Tibial artery (tissue), 4 donors: ENCODE measurements at regions not wholly inside any gene's neighbourhood (a gene's known extent, or its start where the extent isn't known, plus 50 kb on each side); places are given as distances from the start of the nearest gene placed in this dataset.

ENCODE experiments used
- DNase-seq, 2 donors: peaks; one replicate each; pipeline ENCODE4 v3.0.0-alpha.2; 2019
- H3K27ac ChIP-seq, 2 donors: fragments of 200-600 bp; sonication (generic) in 1 of 2; 1 replicate in 1 of 2; 2 replicates in 1 of 2; pipeline ENCODE4 v1.5.1; 2018 to 2019; ENCODE audit warnings: mild to moderate bottlenecking in 1 of 2
- H3K27me3 ChIP-seq, 2 donors: fragments of 200-600 bp; sonication (generic) in 1 of 2; one replicate each; pipeline versions ENCODE4 v1.5.1 to v1.6.0; 2016 to 2019
- H3K36me3 ChIP-seq, 3 donors: fragments of 200-600 bp; sonication (generic) in 2 of 3; one replicate each; pipeline ENCODE4 v1.5.1; 2016 to 2019; ENCODE audit warnings: mild to moderate bottlenecking in 2 of 3
- H3K4me1 ChIP-seq, 4 donors: fragments of 200-600 bp; sonication (generic) in 2 of 4; 1 replicate in 3 of 4; 2 replicates in 1 of 4; pipeline ENCODE4 v1.5.1; 2016 to 2019
- H3K4me3 ChIP-seq, 2 donors: fragments of 200-600 bp; sonication (generic) in 1 of 2; 1 replicate in 1 of 2; 2 replicates in 1 of 2; pipeline ENCODE4 v1.5.1; 2018 to 2019; ENCODE audit warnings: mild to moderate bottlenecking in 2 of 2
- H3K9me3 ChIP-seq, 3 donors: fragments of 200-600 bp; sonication (generic) in 1 of 3; one replicate each; pipeline ENCODE4 v1.5.1; 2016 to 2019
- CTCF ChIP-seq, 2 experiments: fragments of 200-600 bp in 1 of 2; fragments of 450-650 bp in 1 of 2; IDR thresholded peaks; one replicate each; pipeline ENCODE4 v1.5.1; 2017 to 2019; ENCODE audit warnings: antibody characterized with exemption in 2 of 2, mild to moderate bottlenecking in 1 of 2, moderate library complexity in 1 of 2
- intact Hi-C: fragments of 100-400 bp; cut with DNase I; formaldehyde crosslinking; loops from one replicate; pipeline ENCODE4 v1.15.0; 2023; ENCODE audit warnings: low total_unique reads

GRCh38 chr14:95391331-95391730, 71.6 kb upstream of the CLMN start:
- no peaks in the 10 kb centered on the region for H3K9me3 ChIP-seq
- peak overlapping the region; percentile 80 to 84 for H3K27ac ChIP-seq
- peaks cover 0 to 33% (median 16%) of the 10 kb centered on the region in 4 donors for H3K4me1 ChIP-seq
- TF ChIP-seq CTCF (IDR thresholded peaks at IDR 0.05), result no peak
- no peaks in the 10 kb centered on the region for H3K36me3 ChIP-seq
- H3K27me3 ChIP-seq, result no peaks in the 10 kb centered on the region
- intact Hi-C loops, result no loop called here
- DNase-seq, result no peak
- H3K4me3 ChIP-seq, result no peak overlapping the region

- H3K9me3 ChIP-seq, result no peaks in the 10 kb centered on the region
- no peaks in the 10 kb centered on the region for H3K36me3 ChIP-seq
- H3K27me3 ChIP-seq, result no peaks in the 10 kb centered on the region
- TF ChIP-seq CTCF (IDR thresholded peaks at IDR 0.05), result no peak
- H3K27ac ChIP-seq, result peak overlapping the region; percentile 80 to 84
- peak; percentile 85 to 94 for DNase-seq
- peaks cover 0 to 33% (median 16%) of the 10 kb centered on the region in 4 donors for H3K4me1 ChIP-seq
- H3K4me3 ChIP-seq, result no peak overlapping the region
- intact Hi-C loops, result no loop called here
Observed at GRCh38 chr14:95389471-95390011, 69.8 kb upstream of the CLMN start.

DNA sequence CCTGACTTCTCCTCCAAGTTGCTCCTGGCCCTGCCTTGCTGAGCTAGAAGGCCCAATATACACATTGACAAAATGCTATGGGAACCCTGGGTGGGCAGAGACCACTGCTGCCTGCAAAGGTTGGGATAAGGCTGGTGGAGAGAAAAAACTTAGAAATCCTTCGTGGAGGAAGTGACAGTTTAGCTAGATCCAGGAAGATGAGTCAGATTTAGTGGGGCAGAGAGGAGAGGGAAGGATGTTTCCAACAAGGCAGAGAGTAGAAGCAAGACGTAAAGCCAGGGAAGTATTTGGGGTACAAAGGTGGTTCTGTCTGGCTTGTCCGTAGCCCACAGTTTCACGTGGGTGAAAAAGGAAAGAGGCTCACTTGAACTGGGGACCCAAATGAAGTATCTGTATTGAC, 69.0 kb upstream of the CLMN start:
- H3K27ac ChIP-seq, result peak overlapping the region; percentile 80 to 84
- H3K4me3 ChIP-seq, result no peak overlapping the region
- H3K27me3 ChIP-seq, result no peaks in the 10 kb centered on the region
- DNase-seq, result peak in 1 of 2 donors; percentile 25
- intact Hi-C loops, result no loop called here
- no peak for TF ChIP-seq CTCF (IDR thresholded peaks at IDR 0.05)
- H3K36me3 ChIP-seq, result no peaks in the 10 kb centered on the region
- H3K4me1 ChIP-seq, result peaks cover 0 to 33% (median 16%) of the 10 kb centered on the region in 4 donors
- H3K9me3 ChIP-seq, result no peaks in the 10 kb centered on the region

DNA sequence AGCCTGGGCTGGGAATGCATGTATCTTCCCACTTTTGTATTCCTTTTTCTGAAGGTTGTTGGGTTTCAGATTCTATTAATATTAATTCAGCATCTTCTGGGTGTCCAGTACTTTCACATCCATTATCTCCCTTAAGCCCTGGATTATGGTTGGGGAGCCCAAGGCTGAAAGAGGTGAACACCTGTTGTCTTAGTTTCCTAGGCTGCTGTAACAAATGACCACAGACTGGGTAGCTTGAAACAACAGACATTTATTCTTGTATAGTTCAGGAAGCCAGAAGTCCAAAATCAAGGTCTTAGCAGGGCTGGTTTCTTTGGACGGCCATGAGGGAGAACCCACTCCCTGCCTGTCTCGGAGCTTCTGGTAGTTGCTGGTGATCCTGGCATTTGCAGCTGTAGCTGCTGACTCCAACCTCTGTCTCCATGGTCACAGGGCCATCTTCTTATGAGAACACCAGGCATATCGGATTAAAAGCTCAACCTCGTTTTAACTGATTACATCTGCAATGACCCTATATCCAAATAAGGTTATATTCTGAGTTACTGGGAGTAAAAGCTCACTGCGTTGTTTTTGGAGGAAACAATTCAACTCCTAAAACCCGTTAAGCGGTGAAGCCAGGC, 68.2 kb upstream of the CLMN start:
- Histone ChIP-seq H3K27ac (peak overlapping the region; percentile 80 to 84), H3K4me1 (peaks cover 0 to 33% (median 16%) of the 10 kb centered on the region in 4 donors), H3K9me3 (no peaks in the 10 kb centered on the region), H3K4me3 (no peak overlapping the region), H3K27me3 (no peaks in the 10 kb centered on the region), H3K36me3 (no peaks in the 10 kb centered on the region)
- no peak for TF ChIP-seq CTCF (IDR thresholded peaks at IDR 0.05)
- no peak for DNase-seq
- intact Hi-C loops, result no loop called here

DNA sequence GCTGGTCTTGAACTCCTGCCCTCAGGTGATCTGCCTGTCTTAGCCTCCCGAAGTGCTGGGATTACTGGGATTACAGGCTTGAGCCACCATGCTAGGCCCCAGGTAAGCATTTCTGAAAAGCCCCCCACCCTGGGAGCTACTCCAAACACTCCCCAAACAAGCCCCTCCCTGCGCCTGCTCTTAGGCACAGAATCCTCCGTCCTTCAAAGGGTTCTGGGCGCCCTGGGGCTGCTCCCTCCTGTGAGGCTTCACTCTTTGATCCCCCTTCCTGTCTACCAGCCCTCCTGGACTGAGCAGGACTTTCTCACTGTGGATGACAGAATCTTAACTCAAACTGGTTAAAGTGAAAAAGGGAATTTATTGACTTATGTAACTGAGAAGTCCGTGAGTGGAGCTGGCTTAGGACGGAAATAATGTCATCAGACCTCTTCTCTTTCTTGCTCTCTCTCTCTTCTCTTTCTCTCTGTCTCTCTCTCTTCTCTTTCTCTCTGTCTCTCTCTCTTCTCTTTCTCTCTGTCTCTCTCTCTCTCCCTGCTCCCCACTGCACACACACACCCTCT, 66.9 kb upstream of the CLMN start:
- Histone ChIP-seq H3K4me3 (no peak overlapping the region), H3K36me3 (no peaks in the 10 kb centered on the region), H3K27ac (no peak overlapping the region), H3K27me3 (no peaks in the 10 kb centered on the region), H3K9me3 (no peaks in the 10 kb centered on the region), H3K4me1 (peaks cover 0 to 33% (median 16%) of the 10 kb centered on the region in 4 donors)
- no peak for TF ChIP-seq CTCF (IDR thresholded peaks at IDR 0.05)
- peak in 1 of 2 donors; percentile 29 for DNase-seq
- intact Hi-C loops, result no loop called here
